ENCODE measurements at regions not wholly inside any gene's neighbourhood (a gene's known extent, or its start where the extent isn't known, plus 50 kb on each side); places are given as distances from the start of the nearest gene placed in this dataset.
"Not testable (repeated sequence)": the region's sequence is repeated elsewhere in the genome, so short reads cannot be mapped to it uniquely, and the experiment has no call there.

GRCh38 chr2:125713533-125713932, 942.4 kb upstream of the GYPC start:
- DNase-seq (ENCODE audit: low read depth), result no peak

DNA sequence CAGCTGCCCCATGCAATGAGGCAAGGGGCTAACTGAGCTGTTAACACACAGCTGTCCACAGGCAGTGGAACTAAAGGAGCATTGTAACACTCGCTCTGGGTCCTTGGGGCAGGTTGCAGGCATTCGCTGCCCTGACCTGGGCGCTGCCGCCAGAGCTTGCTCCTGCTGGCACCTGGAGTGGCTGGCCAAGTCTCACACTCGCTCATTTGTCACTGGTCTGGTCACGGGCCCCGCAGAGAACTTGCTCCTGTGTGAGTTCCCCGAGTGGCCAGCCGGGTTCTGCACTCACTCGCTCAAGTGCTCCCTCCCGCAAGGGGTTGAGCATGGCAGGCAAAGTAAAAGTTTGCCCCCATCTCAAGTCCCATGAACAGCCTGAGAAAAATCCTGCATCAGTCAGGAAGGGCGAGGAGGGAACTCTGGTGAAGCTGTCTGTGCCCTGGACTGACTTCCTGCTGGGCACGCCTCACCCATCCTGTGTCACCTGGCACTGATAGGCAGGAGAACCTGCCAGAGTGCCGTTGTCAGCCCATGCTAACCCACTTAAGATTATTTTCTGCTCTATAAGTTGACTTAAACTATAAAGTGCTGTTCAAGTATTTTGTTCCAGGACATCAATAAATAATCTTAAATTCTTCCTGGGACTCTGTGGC, 934.8 kb upstream of the GYPC start:
- DNase-seq (ENCODE audit: low read depth), result no peak

DNA sequence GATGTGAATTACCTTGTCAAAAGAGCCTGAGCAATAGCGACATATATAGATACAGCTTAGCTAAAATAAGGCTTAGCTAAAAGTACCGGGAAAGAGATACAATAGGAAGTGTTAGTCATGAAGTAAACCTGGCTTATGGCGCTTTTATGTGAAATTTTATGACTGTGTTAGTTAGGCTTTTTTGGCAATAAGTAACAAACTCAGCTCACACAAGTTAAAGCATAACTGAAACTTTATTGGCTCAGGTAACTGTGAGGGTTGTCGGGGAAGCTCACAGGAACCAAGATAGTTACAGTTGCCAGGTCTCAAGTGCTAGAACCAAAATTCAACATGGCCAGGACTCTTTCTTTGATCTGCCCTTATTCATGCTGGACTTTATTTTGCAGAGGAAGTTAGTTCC, 925.0 kb upstream of the GYPC start:
- no peak for DNase-seq (ENCODE audit: low read depth)

GRCh38 chr2:125736306-125736705, 919.7 kb upstream of the GYPC start:
- no peak for DNase-seq (ENCODE audit: low read depth)

DNA sequence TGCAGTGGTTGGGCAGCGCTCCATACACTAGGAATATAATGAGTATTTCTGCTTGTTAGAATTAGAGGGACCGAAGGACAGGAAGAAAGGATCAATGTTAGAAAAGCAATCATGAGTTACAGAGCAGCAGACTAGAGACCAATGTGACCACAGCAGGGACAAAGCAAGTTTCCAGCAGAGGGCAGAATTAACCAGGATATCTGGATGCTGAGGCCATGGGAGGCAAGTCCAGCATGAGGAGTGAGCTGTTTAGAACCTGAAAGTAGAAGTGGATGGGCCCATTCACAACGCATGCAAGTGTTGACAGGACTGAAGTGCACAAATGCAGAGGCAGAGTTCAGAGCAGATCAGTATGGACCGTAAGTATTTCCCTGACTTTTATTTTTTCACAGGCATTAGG, 910.4 kb upstream of the GYPC start:
- no peak for DNase-seq (ENCODE audit: low read depth)

- DNase-seq (ENCODE audit: low read depth), result no peak
Measured at GRCh38 chr2:125746321-125747164, 909.4 kb upstream of the GYPC start.

DNA sequence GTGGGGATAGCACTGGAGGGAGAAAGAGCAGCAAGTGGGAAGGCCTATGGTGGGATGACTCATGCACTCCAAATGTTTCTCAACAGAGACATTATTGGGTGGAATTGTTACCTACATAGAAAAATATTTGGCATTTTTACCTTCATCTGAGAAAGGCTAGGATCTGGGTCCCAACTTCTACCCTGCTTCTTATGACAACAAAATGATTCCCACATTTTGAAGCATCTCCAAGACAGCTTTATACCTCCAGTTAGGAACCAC, 908.9 kb upstream of the GYPC start:
- DNase-seq (ENCODE audit: low read depth), result no peak

GRCh38 chr2:125756431-125756830, 899.5 kb upstream of the GYPC start:
- DNase-seq (ENCODE audit: low read depth), result no peak

DNA sequence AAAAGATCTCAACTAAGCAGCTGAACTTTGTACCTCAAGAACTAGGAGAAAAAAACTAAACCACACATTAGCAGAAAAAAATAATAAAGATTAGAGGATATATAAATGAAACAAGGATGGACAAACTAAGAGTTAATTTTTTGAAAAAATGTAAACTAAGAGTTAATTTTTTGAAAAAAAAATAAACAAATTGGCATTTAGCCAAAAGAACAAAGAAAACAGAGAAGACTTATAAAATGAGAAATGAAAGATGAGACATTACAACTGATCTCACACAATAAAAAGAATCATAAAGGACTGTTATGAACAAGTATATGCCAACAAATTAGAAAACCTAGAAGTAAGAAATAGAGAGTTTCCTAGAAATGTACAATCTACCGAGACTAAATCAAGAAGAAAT, 859.2 kb upstream of the GYPC start:
- DNase-seq (ENCODE audit: low read depth), result no peak

DNA sequence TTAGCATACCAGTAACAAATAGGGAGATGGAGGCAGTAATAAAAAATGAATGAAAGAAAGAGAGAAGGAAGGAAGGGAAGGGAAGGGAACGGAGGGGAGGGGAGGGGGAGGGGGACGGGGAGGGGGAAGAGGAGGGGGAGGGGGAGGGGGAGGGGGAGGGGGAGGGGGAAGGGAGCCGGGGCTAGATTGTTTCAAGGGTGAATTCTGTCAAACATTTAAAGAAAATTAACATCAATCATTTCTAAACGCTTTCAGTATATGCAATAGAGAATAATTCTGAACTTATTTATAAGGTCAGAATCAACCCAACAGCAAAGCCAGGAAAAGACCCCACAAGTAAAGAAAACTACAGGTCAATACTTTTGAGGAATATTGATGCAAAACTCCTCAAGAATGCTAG, 858.8 kb upstream of the GYPC start:
- no peak for DNase-seq (ENCODE audit: low read depth)

DNA sequence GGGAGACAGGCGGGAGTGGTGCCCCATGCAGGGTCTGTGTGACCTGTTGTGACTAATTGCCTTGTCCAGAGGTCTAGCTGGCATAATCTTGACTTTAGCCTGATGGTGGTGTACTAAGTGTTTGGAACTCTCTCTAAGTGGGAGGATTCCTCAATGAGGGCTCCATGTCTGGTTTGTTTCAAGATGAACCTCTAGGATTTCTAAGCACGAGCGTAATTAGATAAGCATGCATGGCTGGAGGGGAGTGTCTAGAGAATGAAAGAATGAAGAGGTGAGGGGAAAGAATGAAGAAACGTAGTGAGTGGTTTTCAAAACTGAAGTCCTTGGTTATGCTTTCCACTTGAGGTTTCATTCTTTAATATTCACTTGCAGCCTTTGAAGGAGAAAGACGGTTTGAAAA, 833.2 kb upstream of the GYPC start:
- no peak for DNase-seq (ENCODE audit: low read depth)

- not testable (repeated sequence) for DNase-seq (ENCODE audit: low read depth)
Measured at GRCh38 chr2:125825781-125826180, 830.2 kb upstream of the GYPC start.

DNA sequence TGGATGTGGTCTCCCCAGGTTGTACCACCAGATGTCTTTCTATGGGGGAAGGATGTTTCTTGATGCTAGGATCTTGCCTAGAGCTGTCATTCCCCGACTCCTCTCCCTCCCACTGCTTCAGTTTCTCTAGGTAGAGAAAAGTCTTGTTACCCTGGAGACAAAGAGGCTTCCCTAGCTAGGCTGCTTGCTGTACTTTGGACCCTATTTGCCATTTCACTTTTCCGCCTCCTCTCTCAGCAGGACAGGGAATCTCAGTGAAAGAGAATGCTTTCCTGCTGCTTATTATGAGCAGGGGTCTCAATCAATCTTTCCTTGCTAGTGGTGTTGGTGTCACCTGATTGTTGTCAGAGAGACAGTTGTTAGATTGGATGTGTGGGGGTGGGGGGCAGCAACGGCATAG, 818.8 kb upstream of the GYPC start:
- no peak for DNase-seq (ENCODE audit: low read depth)

DNA sequence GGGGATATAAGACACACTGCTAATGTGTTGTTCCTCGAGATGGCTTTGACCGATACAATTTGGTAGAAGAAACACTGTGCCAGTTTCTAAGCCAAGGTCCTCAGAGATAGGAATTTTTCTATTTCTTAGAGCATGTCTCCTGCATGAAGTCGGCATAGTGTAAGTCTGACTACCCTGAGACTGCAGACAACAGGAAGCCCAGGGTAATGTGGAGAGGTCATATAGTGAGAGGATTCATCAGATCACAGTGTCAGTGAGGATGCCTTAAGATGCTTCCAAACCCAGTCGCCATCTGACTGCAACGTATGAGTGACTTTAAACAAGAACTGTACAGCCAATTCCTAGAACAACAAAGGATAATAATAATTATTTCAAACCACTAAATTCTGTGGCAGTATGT, 818.3 kb upstream of the GYPC start:
- no peak for DNase-seq (ENCODE audit: low read depth)

GRCh38 chr2:125839945-125840344, 816.0 kb upstream of the GYPC start:
- DNase-seq (ENCODE audit: low read depth), result no peak

- no peak for DNase-seq (ENCODE audit: low read depth)
Measured at GRCh38 chr2:125842041-125842440, 813.9 kb upstream of the GYPC start.

DNA sequence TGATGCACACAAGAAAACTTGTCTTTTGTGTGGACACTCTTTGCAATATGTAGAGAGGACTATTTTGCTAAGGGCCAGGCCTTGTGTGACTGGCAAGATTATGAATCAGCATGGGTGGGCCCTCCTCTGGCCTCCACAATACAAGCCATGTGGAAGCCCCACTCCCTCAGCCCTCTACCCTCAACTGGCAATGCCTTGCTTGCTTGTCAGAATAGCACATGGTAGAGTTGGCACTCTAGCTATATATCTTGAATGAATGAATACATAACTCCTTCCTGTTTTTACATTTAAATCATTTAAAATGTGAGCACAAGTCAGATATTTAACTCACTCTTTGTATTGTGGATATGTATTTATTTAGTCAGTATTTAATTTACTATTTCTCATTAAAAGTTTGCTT, 805.4 kb upstream of the GYPC start:
- no peak for DNase-seq (ENCODE audit: low read depth)

DNA sequence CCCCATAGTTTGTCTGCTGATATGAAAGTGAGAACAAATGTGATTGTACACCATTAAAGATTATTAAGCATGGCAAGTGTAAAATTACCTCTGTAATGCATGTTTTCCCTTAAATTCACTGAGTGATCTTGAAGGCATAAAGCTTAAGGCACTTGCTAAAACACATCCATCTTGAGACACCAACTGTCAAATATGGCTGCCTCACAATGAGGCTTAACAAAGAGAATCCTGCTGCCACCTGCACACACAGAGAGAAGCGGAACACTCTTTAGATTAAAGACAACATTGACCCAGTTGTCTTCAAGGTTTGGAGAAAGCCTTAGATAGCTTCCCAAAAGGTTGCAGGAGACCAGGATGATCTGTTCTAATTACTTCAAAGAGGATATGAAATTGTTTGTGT, 803.6 kb upstream of the GYPC start:
- no peak for DNase-seq (ENCODE audit: low read depth)

DNA sequence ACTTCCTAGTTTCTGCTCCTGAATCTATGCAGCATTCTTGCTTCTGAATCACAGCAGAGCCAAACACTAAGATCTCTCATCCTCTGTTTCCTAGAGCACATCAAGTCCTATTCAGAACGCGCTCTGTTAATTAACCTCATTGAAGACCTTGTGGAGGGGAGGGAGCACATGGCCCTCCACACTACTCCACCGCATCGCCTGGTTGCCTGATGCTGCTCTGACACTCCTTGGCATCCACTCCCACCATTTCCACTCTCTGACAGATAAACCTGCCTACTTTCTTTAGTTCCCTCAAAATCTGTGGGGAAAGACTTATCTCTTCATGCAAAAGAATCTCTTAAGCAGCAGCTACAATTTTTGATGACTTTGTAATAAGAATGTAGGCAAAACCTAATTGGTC, 802.3 kb upstream of the GYPC start:
- DNase-seq (ENCODE audit: low read depth), result no peak

DNA sequence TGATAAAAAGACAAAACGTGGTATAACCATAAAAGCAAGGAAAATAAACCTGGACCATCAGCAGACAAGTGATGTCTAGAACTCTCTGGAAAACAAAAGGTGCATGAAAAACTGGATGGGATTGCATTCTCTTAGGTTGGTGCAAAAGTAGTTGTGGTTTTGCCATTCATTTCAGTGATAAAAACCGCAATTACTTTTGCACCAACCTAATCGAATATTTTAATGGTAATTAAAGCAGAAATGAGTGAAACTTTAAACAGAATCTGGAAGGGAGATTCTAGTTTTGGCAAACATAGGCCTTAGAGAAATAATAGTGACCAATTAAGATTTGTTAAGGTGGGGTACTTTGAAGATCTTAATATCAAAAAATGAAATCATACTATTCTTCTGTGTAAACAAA, 800.8 kb upstream of the GYPC start:
- no peak for DNase-seq (ENCODE audit: low read depth)

GRCh38 chr2:125857971-125858794, 797.8 kb upstream of the GYPC start:
- DNase-seq (ENCODE audit: low read depth), result no peak

DNA sequence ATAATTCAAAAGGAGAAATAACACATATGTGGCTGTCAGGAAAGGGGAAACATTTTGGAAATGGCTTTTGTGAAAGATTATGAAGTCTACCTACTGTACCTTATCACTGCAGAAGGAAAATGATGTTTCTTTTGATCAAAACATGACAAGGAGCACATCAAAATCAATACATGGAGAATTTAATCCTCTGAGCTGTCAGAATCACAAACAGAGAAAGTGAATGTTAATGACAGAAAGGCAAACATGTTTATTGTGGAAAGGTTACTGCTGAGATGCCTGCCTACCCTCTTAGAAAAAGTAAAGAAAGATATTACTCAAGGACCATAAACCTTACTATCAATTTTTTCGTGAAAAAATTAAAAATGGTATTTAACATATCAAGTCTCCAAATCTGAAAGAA, 794.5 kb upstream of the GYPC start:
- no peak for DNase-seq (ENCODE audit: low read depth)

DNA sequence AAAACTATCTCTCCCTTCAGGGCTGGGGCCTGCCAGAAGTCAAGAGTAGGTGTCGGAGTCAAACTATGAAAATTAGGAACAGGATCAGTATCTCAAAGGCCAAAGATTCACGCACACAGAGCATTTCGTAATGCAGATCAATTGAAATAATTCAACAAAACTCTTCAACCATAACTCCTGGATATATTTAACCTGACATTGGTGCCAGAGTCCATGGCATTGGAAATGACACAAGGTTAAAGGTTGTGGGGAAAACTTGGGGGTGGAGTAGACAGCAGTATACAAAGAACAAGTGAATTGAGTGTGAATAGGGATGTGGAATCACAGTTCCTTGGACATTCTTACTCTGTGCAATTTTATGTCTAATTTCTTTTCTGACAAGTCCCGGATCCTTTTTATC, 788.0 kb upstream of the GYPC start:
- no peak for DNase-seq (ENCODE audit: low read depth)

Measured in stimulated activated CD8-positive, alpha-beta memory T cell treated with anti-CD3 and anti-CD28 coated beads, Interleukin-12 subunit alpha, Interleukin-12 subunit beta, amount 100 ng/mL, for 4 hours (primary cell).